ENCODE measurements at regions not wholly inside any gene's neighbourhood (a gene's known extent, or its start where the extent isn't known, plus 50 kb on each side); places are given as distances from the start of the nearest gene placed in this dataset.

GRCh38 chr5:42872865-42873264 lies 61.2 kb upstream of the SELENOP start:
- TF ChIP-seq CTCF (conservative IDR thresholded peaks at IDR 0.05), result no peak
- TF ChIP-seq EZH2 (IDR thresholded peaks at IDR 0.05; ENCODE audit: low read depth), result no peak
